GM12873 (cell line): ENCODE measurements at regions not wholly inside any gene's neighbourhood (a gene's known extent, or its start where the extent isn't known, plus 50 kb on each side); places are given as distances from the start of the nearest gene placed in this dataset.

ENCODE experiments used
- CTCF ChIP-seq: IDR thresholded peaks from 2 replicates; pipeline ENCODE4 v1.5.1; 2012; ENCODE audit warnings: low read depth, mild to moderate bottlenecking, moderate library complexity, low read length, control low read depth; ENCODE audit not compliant: insufficient read depth; ENCODE audit errors: missing control alignments

- TF ChIP-seq CTCF, result no peak
These were observed 79.4 kb upstream of the UST start for GRCh38 chr6:148667395-148667794.

GRCh38 chr6:148671085-148671484 lies 75.7 kb upstream of the UST start:
- TF ChIP-seq CTCF, result no peak

- TF ChIP-seq CTCF, result no peak
These were observed 74.9 kb upstream of the UST start for GRCh38 chr6:148671952-148672351.

- TF ChIP-seq CTCF, result no peak
These were observed 72.5 kb upstream of the UST start for GRCh38 chr6:148674306-148674705.

GRCh38 chr6:148677594-148678476 lies 69.0 kb upstream of the UST start:
- no peak for TF ChIP-seq CTCF

GRCh38 chr6:148678682-148679081 lies 68.1 kb upstream of the UST start:
- TF ChIP-seq CTCF, result no peak

GRCh38 chr6:148681666-148682065 lies 65.2 kb upstream of the UST start:
- TF ChIP-seq CTCF, result no peak

GRCh38 chr6:148682252-148682651 lies 64.6 kb upstream of the UST start:
- no peak for TF ChIP-seq CTCF
